Skeletal muscle tissue (tissue), 3 donors: ENCODE measurements at regions not wholly inside any gene's neighbourhood (a gene's known extent, or its start where the extent isn't known, plus 50 kb on each side); places are given as distances from the start of the nearest gene placed in this dataset.

Experiments used
- H3K27ac ChIP-seq: one replicate; pipeline ENCODE4 v1.7.0; 2013; ENCODE audit warnings: mild to moderate bottlenecking, low read depth, low read length, inconsistent platforms
- H3K27me3 ChIP-seq, 3 donors: one replicate each; pipeline ENCODE4 v1.7.0; 2013; ENCODE audit warnings: low read length in 3 of 3; ENCODE audit not compliant: control insufficient read depth in 3 of 3, insufficient read depth in 3 of 3
- H3K36me3 ChIP-seq, 3 donors: one replicate each; pipeline ENCODE4 v1.7.0; 2013; ENCODE audit warnings: low read length in 3 of 3; ENCODE audit not compliant: control insufficient read depth in 3 of 3, insufficient read depth in 3 of 3
- H3K4me1 ChIP-seq, 3 donors: one replicate each; pipeline ENCODE4 v1.7.0; 2013; ENCODE audit warnings: low read length in 3 of 3, mild to moderate bottlenecking in 3 of 3; ENCODE audit not compliant: control insufficient read depth in 3 of 3, insufficient read depth in 3 of 3
- H3K4me3 ChIP-seq, 3 donors: one replicate each; pipeline ENCODE4 v1.7.0; 2013; ENCODE audit warnings: low read length in 3 of 3
- H3K9ac ChIP-seq, 3 donors: one replicate each; pipeline ENCODE4 v1.7.0; 2013; ENCODE audit warnings: low read length in 3 of 3, mild to moderate bottlenecking in 3 of 3, moderate library complexity in 2 of 3, low read depth in 1 of 3
- H3K9me3 ChIP-seq, 3 donors: one replicate each; pipeline ENCODE4 v1.7.0; 2013; ENCODE audit warnings: low read length in 3 of 3; ENCODE audit not compliant: control insufficient read depth in 3 of 3
- donor health status: Osteomylitis.

DNA sequence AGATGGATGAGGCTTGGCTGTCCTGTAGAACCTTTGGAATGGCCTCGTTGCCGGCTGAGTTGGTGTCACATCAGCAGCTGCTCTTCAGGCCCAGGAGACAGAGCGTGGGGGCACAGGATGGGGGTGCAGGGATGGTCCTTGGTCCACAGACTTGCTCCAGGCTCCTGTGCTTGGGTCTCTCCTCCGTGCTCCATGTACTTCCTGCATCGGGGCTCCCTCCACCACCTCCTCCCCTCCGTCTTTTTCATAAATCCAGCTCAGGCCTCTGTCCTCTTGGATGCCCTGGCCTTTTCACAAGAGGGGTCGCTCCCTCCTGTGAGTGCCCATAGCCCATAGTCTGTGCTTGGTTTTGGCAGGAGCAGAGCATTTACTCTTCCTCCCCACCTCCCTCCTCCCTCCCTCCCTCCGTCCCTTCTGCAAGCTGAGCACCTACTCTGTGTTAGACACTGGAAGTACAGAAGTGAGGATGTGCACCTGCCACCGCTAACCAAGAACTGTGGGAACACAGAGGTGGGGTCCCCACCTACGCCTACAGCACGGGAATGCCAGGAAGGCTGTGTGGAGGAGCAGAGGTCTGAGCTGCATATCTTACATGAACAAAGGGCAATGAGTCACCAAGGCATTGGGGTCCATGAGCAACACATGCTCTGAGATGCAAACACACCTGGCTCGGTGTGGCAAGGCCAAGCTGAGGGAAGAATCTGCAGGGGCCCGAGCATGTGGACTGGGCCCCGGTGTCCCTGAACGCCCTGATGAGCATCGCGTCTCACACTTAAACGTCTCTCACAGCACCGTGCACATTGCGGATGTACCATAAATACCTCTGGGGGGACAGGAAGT, 458.7 kb upstream of the HS6ST1 start:
- Histone ChIP-seq H3K27me3 (peaks cover 0 to 5% (median under 1%) of the 10 kb centered on the region in 3 donors), H3K4me3 (no peak overlapping the region), H3K36me3 (no peaks in the 10 kb centered on the region), H3K4me1 (peaks cover 10 to 20% (median 11%) of the 10 kb centered on the region in 3 donors), H3K9ac (no peak overlapping the region), H3K27ac (no peak overlapping the region), H3K9me3 (no peaks in the 10 kb centered on the region)

GRCh38 chr2:128778843-128779242, 460.2 kb upstream of the HS6ST1 start:
- no peak overlapping the region for H3K27ac ChIP-seq
- no peaks in the 10 kb centered on the region for H3K9me3 ChIP-seq
- H3K4me1 ChIP-seq = peaks cover 10 to 18% (median 11%) of the 10 kb centered on the region in 3 donors
- no peak overlapping the region for H3K4me3 ChIP-seq
- no peak overlapping the region for H3K9ac ChIP-seq
- peaks cover 0 to 8% (median 3%) of the 10 kb centered on the region in 3 donors for H3K27me3 ChIP-seq
- no peaks in the 10 kb centered on the region for H3K36me3 ChIP-seq

DNA sequence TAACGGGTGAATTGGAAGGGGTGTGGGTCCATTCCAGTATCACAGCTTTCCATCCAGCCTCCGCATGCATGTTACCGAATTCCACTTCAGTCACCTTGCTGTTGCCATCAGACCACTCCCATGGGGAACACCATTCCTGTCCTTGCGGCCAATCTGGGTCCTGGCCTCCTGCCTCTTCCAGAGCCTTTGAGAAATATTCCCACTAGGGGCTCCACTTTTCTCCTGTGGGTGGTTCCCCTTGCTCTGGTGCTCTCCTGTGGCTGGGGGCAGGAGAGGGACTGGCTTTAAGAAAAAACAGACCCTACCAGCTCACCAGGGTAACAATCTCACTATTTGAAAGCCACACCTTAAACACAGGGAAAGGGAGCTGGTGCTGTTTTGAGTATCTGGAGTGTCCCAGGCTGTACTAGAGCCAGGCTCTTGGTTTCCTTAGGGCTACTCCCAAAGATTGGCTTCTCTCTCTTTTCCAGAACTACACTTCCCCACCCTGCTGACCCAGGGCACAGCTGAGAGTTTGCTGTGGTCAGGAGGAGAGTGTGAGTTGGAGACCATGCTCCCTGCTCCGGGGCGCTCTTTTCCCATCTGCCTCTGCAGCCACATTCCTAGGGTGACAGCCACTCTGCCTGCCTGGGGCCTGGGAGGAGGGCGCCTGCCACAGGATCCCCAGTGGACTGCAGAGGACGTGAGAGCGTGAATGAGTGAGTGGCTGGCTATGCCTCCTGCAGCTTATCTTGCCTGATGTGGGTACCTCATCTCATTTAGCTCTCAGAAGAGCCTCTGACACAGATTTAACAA, 460.8 kb upstream of the HS6ST1 start:
- Histone ChIP-seq H3K9me3 (no peaks in the 10 kb centered on the region), H3K4me1 (peaks cover 6 to 11% (median 7%) of the 10 kb centered on the region in 3 donors), H3K9ac (no peak overlapping the region), H3K4me3 (no peak overlapping the region), H3K36me3 (no peaks in the 10 kb centered on the region), H3K27ac (no peak overlapping the region), H3K27me3 (peaks cover 0 to 8% (median 3%) of the 10 kb centered on the region in 3 donors)

- H3K9ac ChIP-seq = no peak overlapping the region
- peaks cover 0 to 2% (median 0%) of the 10 kb centered on the region in 3 donors for H3K4me1 ChIP-seq
These were observed 461.9 kb upstream of the HS6ST1 start for GRCh38 chr2:128780434-128781080.

DNA sequence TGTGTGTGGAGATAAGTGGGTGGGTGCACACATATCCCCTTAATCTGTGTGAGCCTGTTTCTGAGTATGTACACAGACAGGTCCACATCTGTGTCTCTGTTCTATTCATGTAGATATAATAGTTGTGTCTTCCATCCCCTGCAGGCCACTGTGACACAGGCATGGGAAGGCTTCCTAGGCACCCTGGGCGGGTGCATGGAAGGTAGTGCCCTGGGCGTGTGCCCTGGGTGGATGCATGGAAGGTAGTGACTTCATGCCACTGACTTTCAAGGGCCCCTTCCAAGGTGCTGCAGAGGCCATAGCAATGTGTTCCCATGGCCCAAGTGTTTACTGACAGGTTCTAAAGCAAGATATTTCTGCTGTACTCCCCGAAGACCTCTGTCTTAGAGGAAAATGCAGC, 462.5 kb upstream of the HS6ST1 start:
- H3K4me3 ChIP-seq = no peak overlapping the region
- peaks cover 2 to 10% (median 3%) of the 10 kb centered on the region in 3 donors for H3K27me3 ChIP-seq
- H3K9me3 ChIP-seq = no peaks in the 10 kb centered on the region
- no peaks in the 10 kb centered on the region for H3K4me1 ChIP-seq
- no peak overlapping the region for H3K27ac ChIP-seq
- H3K36me3 ChIP-seq = no peaks in the 10 kb centered on the region
- no peak overlapping the region for H3K9ac ChIP-seq

More at GRCh38 chr2:128780434-128781080, 461.9 kb upstream of the HS6ST1 start:
- H3K36me3 ChIP-seq = no peaks in the 10 kb centered on the region
- no peak overlapping the region for H3K4me3 ChIP-seq
- H3K27me3 ChIP-seq = peaks cover 2 to 10% (median 3%) of the 10 kb centered on the region in 3 donors
- no peak overlapping the region for H3K27ac ChIP-seq
- H3K9me3 ChIP-seq = no peaks in the 10 kb centered on the region

DNA sequence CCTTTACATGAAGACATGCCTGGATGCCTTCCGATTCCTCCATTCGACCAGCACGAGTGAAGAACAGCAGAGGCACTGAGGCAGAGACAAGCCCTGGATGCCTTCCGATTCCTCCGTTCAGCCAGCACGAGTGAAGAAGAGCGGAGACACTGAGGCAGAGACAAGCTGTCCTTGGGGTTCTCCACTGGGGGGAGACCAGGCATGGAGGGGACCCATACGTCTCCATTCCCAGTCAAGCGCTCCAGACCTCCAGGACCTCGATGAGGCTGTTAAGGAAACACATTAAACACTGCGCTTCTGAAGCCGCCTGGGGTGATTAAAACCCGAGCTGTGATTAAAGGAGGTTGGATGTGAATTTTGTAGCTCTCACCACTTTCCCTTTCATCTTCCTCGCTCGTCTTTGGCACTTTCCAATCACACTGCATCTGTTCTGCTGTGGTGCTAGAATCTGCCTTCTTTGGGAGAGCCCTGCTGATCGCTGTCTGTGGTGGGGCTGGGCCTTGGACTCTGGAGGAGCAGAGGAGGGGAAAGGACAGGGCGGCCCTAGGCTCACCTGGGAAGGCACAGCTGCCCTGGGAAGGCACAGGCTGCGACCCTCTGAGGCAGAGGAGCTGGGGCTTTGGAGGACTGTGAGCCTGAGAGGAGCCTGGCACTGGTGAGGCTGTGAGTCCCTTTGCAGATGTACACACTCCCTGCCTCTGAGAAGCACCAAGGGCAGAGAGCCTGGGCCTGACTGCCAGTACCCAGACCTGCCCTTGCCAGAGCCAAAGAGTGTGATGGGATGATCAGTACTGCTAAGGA, 463.1 kb upstream of the HS6ST1 start:
- Histone ChIP-seq H3K27ac (no peak overlapping the region), H3K4me3 (no peak overlapping the region), H3K4me1 (no peaks in the 10 kb centered on the region), H3K36me3 (no peaks in the 10 kb centered on the region), H3K9ac (no peak overlapping the region), H3K9me3 (no peaks in the 10 kb centered on the region), H3K27me3 (peaks cover 2 to 10% (median 3%) of the 10 kb centered on the region in 3 donors)

DNA sequence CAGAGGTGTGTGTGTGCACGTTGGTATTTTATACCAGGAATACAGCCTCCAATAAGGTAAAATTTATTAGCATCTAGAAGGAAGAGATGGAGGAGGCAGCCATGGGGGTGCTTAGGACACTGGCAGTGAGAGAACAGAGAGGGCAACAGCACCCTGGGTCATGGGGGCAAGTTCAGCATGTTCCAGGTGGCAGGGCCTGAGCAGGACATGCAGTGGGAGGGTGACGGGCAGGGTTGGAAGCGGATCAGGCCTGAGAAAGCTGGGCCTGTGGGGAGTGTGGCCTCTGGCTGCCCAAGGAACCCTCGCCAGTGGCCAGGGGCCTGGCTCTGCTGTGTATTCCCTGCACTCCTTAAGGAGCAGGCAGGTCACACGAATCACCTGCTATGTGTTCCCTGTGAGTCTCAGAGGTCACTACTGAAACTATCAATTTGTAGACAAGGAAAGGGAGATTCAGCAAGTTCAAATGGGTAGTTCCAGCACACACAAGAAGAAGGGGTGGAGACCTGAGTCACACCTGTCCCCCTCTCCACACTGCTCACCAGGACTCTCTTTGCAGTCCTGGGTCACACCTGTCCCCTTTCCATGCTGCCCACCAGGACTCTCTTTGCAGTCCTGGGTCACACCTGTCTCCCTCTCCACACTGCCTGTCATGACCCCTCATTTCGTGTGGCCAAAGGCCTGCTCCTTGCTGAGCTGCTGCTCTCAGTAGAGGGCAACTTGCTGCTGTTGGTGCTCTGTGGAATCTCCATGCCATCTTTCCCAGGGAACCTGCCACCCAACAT, 463.9 kb upstream of the HS6ST1 start:
- no peaks in the 10 kb centered on the region for H3K36me3 ChIP-seq
- no peak overlapping the region for H3K4me3 ChIP-seq
- peaks cover 0 to 2% (median 0%) of the 10 kb centered on the region in 3 donors for H3K9me3 ChIP-seq
- H3K4me1 ChIP-seq = peaks cover 3 to 4% (median 3%) of the 10 kb centered on the region in 3 donors
- no peak overlapping the region for H3K27ac ChIP-seq
- H3K9ac ChIP-seq = no peak overlapping the region
- peaks cover 2 to 13% (median 3%) of the 10 kb centered on the region in 3 donors for H3K27me3 ChIP-seq

DNA sequence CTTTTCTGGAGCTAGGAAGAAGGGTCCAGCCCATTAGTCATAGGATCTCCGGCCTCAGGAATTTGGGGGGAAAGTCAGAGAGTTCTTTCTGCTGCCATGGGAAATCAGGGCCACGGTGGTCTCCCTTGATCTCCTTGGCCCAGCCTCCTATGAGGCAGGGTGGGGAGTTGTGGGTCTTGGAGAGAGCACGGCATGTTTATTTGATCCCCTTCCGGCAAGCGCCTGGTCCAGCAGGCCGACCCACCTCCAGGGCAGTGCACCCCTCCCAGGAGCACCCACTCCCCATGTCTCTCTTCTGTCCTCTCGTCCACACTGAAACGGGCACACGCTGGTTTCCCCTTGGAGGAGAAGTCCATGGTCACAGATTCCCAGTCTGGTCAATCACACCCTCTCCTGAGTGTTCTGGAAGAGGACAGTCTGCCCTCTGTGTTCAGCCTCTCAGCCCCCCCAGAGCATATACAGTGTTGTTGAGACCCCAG, 464.6 kb upstream of the HS6ST1 start:
- H3K4me3 ChIP-seq = no peak overlapping the region
- H3K9me3 ChIP-seq = peaks cover 0 to 2% (median 0%) of the 10 kb centered on the region in 3 donors
- H3K27ac ChIP-seq = no peak overlapping the region
- no peak overlapping the region for H3K9ac ChIP-seq
- no peaks in the 10 kb centered on the region for H3K36me3 ChIP-seq
- peaks cover 2 to 13% (median 3%) of the 10 kb centered on the region in 3 donors for H3K27me3 ChIP-seq
- peaks cover 3 to 4% (median 3%) of the 10 kb centered on the region in 3 donors for H3K4me1 ChIP-seq
